Calu3 (cell line): ENCODE measurements at regions not wholly inside any gene's neighbourhood (a gene's known extent, or its start where the extent isn't known, plus 50 kb on each side); places are given as distances from the start of the nearest gene placed in this dataset.

Experiments used
- BruUV-seq: library from RNA; stranded (reverse); fragments of 400-500 nt; replicated peaks from 2 replicates; lab custom pipeline; 2021; lab: Mats Ljungman, UMichigan
- CTCF ChIA-PET: fragments of 300-600 bp; sonication (Branson Sonifier 250); formaldehyde crosslinking; loops from one replicate; lab custom pipeline; 2022; ENCODE audit warnings: antibody characterized with exemption; lab: Charles Lee
- DNase-seq: peaks from one replicate; pipeline ENCODE4 v3.0.0; 2022
- H3K27ac Mint-ChIP-seq: one replicate; pipeline ENCODE4 v1.8.0; 2022; ENCODE audit warnings: mixed read lengths; ENCODE audit not compliant: unreplicated experiment
- H3K27me3 Mint-ChIP-seq: one replicate; pipeline ENCODE4 v1.8.0; 2022; ENCODE audit warnings: mixed read lengths; ENCODE audit not compliant: unreplicated experiment
- H3K36me3 Mint-ChIP-seq: one replicate; pipeline ENCODE4 v1.8.0; 2022; ENCODE audit warnings: mild to moderate bottlenecking, moderate library complexity, mixed read lengths; ENCODE audit not compliant: insufficient read depth, unreplicated experiment
- H3K4me1 Mint-ChIP-seq: one replicate; pipeline ENCODE4 v1.8.0; 2022; ENCODE audit warnings: mild to moderate bottlenecking, low read depth, mixed read lengths; ENCODE audit not compliant: unreplicated experiment
- H3K4me3 Mint-ChIP-seq: one replicate; pipeline ENCODE4 v1.8.0; 2022; ENCODE audit warnings: mild to moderate bottlenecking, low read depth, moderate library complexity, mixed read lengths; ENCODE audit not compliant: unreplicated experiment
- H3K9me3 Mint-ChIP-seq: one replicate; pipeline ENCODE4 v1.8.0; 2022; ENCODE audit warnings: low read depth, mixed read lengths; ENCODE audit not compliant: unreplicated experiment
- CTCF ChIP-seq: fragments of 200-600 bp; IDR thresholded peaks from one replicate; pipeline ENCODE4 v1.8.0; 2022; ENCODE audit warnings: antibody characterized with exemption; ENCODE audit not compliant: unreplicated experiment
- intact Hi-C: fragments of 100-400 bp; cut with micrococcal nuclease; formaldehyde crosslinking; loops from one replicate; pipeline ENCODE4 v1.10.0; 2022; ENCODE audit not compliant: unreplicated experiment

DNA sequence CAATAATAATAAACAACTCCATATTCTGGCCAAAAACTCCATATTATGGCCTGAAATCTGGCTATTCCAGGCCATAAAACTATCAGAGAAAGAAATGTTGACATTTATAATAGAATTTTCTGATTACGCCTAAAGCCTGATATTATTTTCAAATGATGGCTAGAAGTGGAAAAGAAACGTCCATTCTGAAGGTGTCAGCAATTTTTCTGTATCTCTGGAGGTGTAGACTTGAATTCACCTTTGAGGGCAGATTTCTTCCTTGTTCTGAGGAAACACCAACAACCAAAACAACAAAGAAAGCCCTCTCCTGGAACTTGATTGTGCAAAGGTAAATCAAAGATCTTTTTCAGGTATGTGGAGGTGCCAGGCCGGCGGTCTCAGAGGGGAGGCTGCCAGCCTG is 390.7 kb downstream of the DMAC1 start:
- intact Hi-C loops, result no loop called here
- BruUV-seq, result no TSS peak
- CTCF ChIA-PET, result no interaction called here
- H3K27me3 Mint-ChIP-seq, result peaks cover 14% of the 10 kb centered on the region
- H3K4me3 Mint-ChIP-seq, result no peak overlapping the region
- no peak for TF ChIP-seq CTCF
- H3K9me3 Mint-ChIP-seq, result no peaks in the 10 kb centered on the region
- no peak for DNase-seq
- H3K36me3 Mint-ChIP-seq, result no peaks in the 10 kb centered on the region
- H3K4me1 Mint-ChIP-seq, result no peaks in the 10 kb centered on the region
- H3K27ac Mint-ChIP-seq, result no peak overlapping the region

- Mint-ChIP-seq H3K36me3 (no peaks in the 10 kb centered on the region), H3K4me3 (no peak overlapping the region), H3K27ac (no peak overlapping the region), H3K9me3 (no peaks in the 10 kb centered on the region), H3K4me1 (no peaks in the 10 kb centered on the region), H3K27me3 (peaks cover 25% of the 10 kb centered on the region)
- no TSS peak for BruUV-seq
- CTCF ChIA-PET, result no interaction called here
- DNase-seq, result no peak
- no peak for TF ChIP-seq CTCF
- intact Hi-C loops, result no loop called here
These were observed 392.3 kb downstream of the DMAC1 start for GRCh38 chr9:7407246-7407645.

DNA sequence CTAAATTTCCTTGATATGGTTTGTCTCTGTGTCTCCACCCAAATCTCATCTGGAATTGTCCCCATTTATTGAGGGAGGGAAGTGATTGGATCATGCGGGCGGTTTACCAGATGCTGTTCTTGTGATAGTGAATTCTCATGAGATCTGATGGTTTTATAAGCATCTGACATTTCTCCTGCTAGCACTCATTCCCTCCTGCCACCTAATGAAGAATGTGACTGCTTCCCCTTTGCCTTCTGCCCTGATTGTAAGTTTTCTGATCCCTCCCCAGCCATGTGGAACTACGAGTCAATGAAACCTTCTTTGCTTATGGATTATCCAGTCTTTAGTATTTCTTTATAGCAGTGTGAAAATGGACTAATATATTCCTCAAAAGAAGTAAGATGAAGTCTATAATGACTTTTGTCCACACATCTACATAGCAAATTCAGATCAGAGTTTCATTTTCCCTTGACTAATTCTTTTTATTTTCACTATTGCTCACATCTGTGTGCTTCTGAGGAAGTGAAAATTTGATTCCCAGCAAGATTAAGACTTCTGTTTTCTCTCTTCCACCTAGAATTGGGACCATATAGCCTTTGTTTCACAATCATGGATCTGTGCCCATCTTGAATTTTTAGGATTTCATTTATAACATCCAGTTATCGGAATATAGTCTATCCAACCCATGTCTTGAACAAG is 393.5 kb downstream of the DMAC1 start:
- BruUV-seq, result no TSS peak
- Mint-ChIP-seq H3K4me1 (no peaks in the 10 kb centered on the region), H3K36me3 (no peaks in the 10 kb centered on the region), H3K9me3 (no peaks in the 10 kb centered on the region), H3K27me3 (peaks cover 25% of the 10 kb centered on the region), H3K27ac (no peak overlapping the region), H3K4me3 (no peak overlapping the region)
- intact Hi-C loops, result no loop called here
- CTCF ChIA-PET, result no interaction called here
- no peak for TF ChIP-seq CTCF
- DNase-seq, result no peak

DNA sequence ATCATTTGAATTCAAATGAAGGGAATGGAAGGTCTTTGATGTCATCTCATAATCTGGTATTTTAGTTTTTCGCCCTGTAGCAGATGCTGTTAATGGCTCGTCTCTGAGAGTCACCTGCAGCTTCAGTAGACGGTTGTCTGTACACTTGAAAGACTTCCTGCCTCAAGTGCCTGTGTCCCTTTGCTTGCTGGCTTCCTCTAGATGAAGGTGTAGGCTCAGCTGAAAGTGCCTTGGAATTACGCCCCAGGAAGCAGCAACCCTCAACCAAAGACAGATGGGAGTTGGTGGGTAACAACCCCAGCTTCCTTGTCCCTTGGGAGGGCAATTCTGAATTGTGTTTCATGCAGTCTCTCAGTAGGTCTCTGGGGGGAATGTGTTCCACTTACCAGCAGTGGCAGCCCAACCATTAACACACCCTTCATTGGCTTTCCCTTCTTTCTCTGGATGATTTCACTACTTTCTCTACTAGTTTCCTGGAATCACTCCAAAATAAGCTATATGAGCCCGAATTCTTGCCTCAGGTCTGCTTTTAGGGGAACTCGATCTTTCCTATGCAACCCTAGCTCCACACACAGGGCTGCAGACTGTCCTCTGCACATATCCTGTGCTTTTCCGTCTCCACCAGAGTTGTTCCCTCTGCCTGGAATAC is 395.6 kb downstream of the DMAC1 start:
- Mint-ChIP-seq H3K36me3 (no peaks in the 10 kb centered on the region), H3K27ac (no peak overlapping the region), H3K27me3 (peaks cover 40% of the 10 kb centered on the region), H3K9me3 (no peaks in the 10 kb centered on the region), H3K4me3 (no peak overlapping the region), H3K4me1 (no peaks in the 10 kb centered on the region)
- CTCF ChIA-PET, result no interaction called here
- no peak for TF ChIP-seq CTCF
- DNase-seq, result no peak
- intact Hi-C loops, result loop anchor here (5.0 kb wide), 1 partner anchor 133 kb away; no protein-coding TSS in a partner anchor
- BruUV-seq, result no TSS peak
